ENCODE measurements at regions not wholly inside any gene's neighbourhood (a gene's known extent, or its start where the extent isn't known, plus 50 kb on each side); places are given as distances from the start of the nearest gene placed in this dataset.

- TF ChIP-seq CTCF (IDR thresholded peaks at IDR 0.05; ENCODE audit: low read depth, low read length) (no peak), EZH2phosphoT487 (IDR thresholded peaks at IDR 0.05; ENCODE audit: low read depth) (no peak)
Observed at GRCh38 chr5:61995486-61995885, 310.5 kb upstream of the KIF2A start.

Measured in OCI-LY3 (cell line).